B cell (primary cell): ENCODE measurements at regions not wholly inside any gene's neighbourhood (a gene's known extent, or its start where the extent isn't known, plus 50 kb on each side); places are given as distances from the start of the nearest gene placed in this dataset.

ENCODE experiments used
- ATAC-seq: fragments of 200-7000 bp; cut with Tn5 transposase; one replicate; pipeline ENCODE4 v1.10.0; 2021; ENCODE audit warnings: low read depth, mild to moderate bottlenecking, moderate number of reproducible peaks, moderate library complexity
- CTCF ChIA-PET: fragments of 350-600 bp; sonication (Branson Sonifier 250); formaldehyde crosslinking; loops from one replicate; lab custom pipeline; 2021; ENCODE audit warnings: antibody characterized with exemption, inconsistent platforms; lab: Charles Lee
- POLR2A ChIA-PET: fragments of 350-600 bp; sonication (Branson Sonifier 250); formaldehyde crosslinking; loops from one replicate; lab custom pipeline; 2021; ENCODE audit warnings: antibody characterized with exemption; lab: Charles Lee
- DNase-seq: peaks from one replicate; pipeline ENCODE4 v3.0.0; 2013
- H2AFZ ChIP-seq: 2 replicates; pipeline ENCODE4 v1.6.1; 2012; ENCODE audit warnings: mild to moderate bottlenecking, low read depth, low read length; ENCODE audit not compliant: insufficient read depth, poor library complexity, severe bottlenecking
- H3K27ac ChIP-seq, 2 donors: 1 replicate in 1 of 2; 2 replicates in 1 of 2; pipeline ENCODE4 v1.5.1; 2012 to 2013; ENCODE audit warnings: low read length in 2 of 2, mild to moderate bottlenecking in 2 of 2, moderate library complexity in 1 of 2
- H3K27me3 ChIP-seq, 4 experiments: fragments of 200-600 bp in 1 of 4; sonication (generic) in 1 of 4; replicated peaks in 1 of 4; 1 replicate in 2 of 4; 2 replicates in 2 of 4; pipeline versions ENCODE4 v1.6.1 to v1.7.0; 2013 to 2016; ENCODE audit warnings: low read length in 3 of 4, mild to moderate bottlenecking in 2 of 4, mixed read lengths in 1 of 4, moderate library complexity in 1 of 4; ENCODE audit not compliant: insufficient read depth in 4 of 4, control insufficient read depth in 3 of 4; ENCODE audit errors: control extremely low read depth in 1 of 4
- H3K36me3 ChIP-seq, 2 experiments: replicated peaks in 1 of 2; 1 replicate in 1 of 2; 2 replicates in 1 of 2; pipeline versions ENCODE4 v1.6.1 to v1.7.1; 2013; ENCODE audit warnings: low read length in 1 of 2; ENCODE audit not compliant: insufficient read depth in 2 of 2, control insufficient read depth in 1 of 2; ENCODE audit errors: control extremely low read depth in 1 of 2, extremely low read depth in 1 of 2
- H3K4me1 ChIP-seq, 2 donors: fragments of 200-600 bp in 1 of 2; sonication (generic) in 1 of 2; 1 replicate in 1 of 2; 2 replicates in 1 of 2; pipeline versions ENCODE4 v1.5.1 to v1.6.1; 2013 to 2017; ENCODE audit warnings: low read length in 2 of 2; ENCODE audit not compliant: control insufficient read depth in 2 of 2, insufficient read depth in 2 of 2
- H3K4me2 ChIP-seq: replicated peaks from 2 replicates; pipeline ENCODE3; 2012; ENCODE audit warnings: mild to moderate bottlenecking, low read depth, low read length; ENCODE audit not compliant: poor library complexity, severe bottlenecking
- H3K4me3 ChIP-seq, 5 experiments: fragments of 200-600 bp in 1 of 5; sonication (generic) in 1 of 5; 1 replicate in 3 of 5; 2 replicates in 2 of 5; pipeline versions ENCODE4 v1.5.1 to v1.7.0; 2011 to 2016; ENCODE audit warnings: low read length in 4 of 5, mild to moderate bottlenecking in 4 of 5, low read depth in 2 of 5, control low read depth in 1 of 5, moderate library complexity in 1 of 5; ENCODE audit not compliant: insufficient read depth in 1 of 5; ENCODE audit errors: control extremely low read depth in 1 of 5, extremely low read depth in 1 of 5
- H3K79me2 ChIP-seq: fragments of 200-600 bp; sonication (generic); one replicate; pipeline ENCODE4 v1.6.0; 2016; ENCODE audit warnings: low read length; ENCODE audit not compliant: control insufficient read depth, insufficient read depth
- H3K9ac ChIP-seq: fragments of 200-600 bp; sonication (generic); 2 replicates; pipeline ENCODE4 v1.6.1; 2017; ENCODE audit warnings: mild to moderate bottlenecking, low read length, moderate library complexity
- H3K9me3 ChIP-seq, 3 donors: one replicate each; pipeline versions ENCODE4 v1.6.1 to v1.7.1; 2013; ENCODE audit warnings: low read length in 2 of 3; ENCODE audit not compliant: control insufficient read depth in 2 of 3, insufficient read depth in 1 of 3; ENCODE audit errors: control extremely low read depth in 1 of 3
- H4K20me1 ChIP-seq: 2 replicates; pipeline ENCODE4 v1.6.0; 2012; ENCODE audit warnings: mild to moderate bottlenecking, low read length; ENCODE audit not compliant: insufficient read depth, control insufficient read depth, poor library complexity, severe bottlenecking
- H3K27ac Mint-ChIP-seq: one replicate; pipeline ENCODE4 v1.8.0; 2021; ENCODE audit warnings: mixed read lengths
- H3K27me3 Mint-ChIP-seq: one replicate; pipeline ENCODE4 v1.8.0; 2021; ENCODE audit warnings: mixed read lengths
- H3K4me1 Mint-ChIP-seq: one replicate; pipeline ENCODE4 v1.8.0; 2021; ENCODE audit warnings: mixed read lengths
- H3K4me3 Mint-ChIP-seq: one replicate; pipeline ENCODE4 v1.8.0; 2021; ENCODE audit warnings: mixed read lengths
- H3K9me3 Mint-ChIP-seq: one replicate; pipeline ENCODE4 v1.8.0; 2022; ENCODE audit warnings: mixed read lengths; ENCODE audit not compliant: insufficient read depth
- EZH2 ChIP-seq: IDR thresholded peaks from 2 replicates; pipeline ENCODE4 v1.6.1; 2012; ENCODE audit warnings: borderline replicate concordance, low read depth, mild to moderate bottlenecking, moderate library complexity, low read length; ENCODE audit not compliant: insufficient read depth, poor library complexity, severe bottlenecking
- WGBS: methylation state at CpG from one replicate; pipeline ENCODE4 v1.1.5; 2013; ENCODE audit warnings: missing lambda C conversion rate; ENCODE audit not compliant: insufficient coverage; 5-methylcytosine and 5-hydroxymethylcytosine counted together
- intact Hi-C: fragments of 100-400 bp; cut with micrococcal nuclease; formaldehyde crosslinking; loops from one replicate; pipeline ENCODE4 v1.10.0; 2022
- TF ChIP-seq, protein P1 (sequence below): fragments of 200-600 bp; IDR thresholded peaks from one replicate; pipeline ENCODE4 v1.8.0; 2022; ENCODE audit warnings: antibody characterized with exemption, mild to moderate bottlenecking

- intact Hi-C loops: no loop called here
- Histone ChIP-seq H3K36me3 (no peaks in the 10 kb centered on the region), H3K27ac (no peak overlapping the region), H3K27me3 (no peaks in the 10 kb centered on the region), H3K79me2 (no peaks in the 10 kb centered on the region), H3K4me3 (no peak overlapping the region), H3K4me2 (no peak overlapping the region), H4K20me1 (no peaks in the 10 kb centered on the region), H2AFZ (no peak overlapping the region), H3K9ac (no peak overlapping the region), H3K9me3 (no peaks in the 10 kb centered on the region), H3K4me1 (no peaks in the 10 kb centered on the region)
- DNase-seq (no peak), ATAC-seq (no peak)
- ChIA-PET CTCF (interaction anchor here (4.9 kb wide), 1 partner anchor 10 kb away, joined by 46 read pairs; no protein-coding TSS in a partner anchor), POLR2A (no interaction called here)
- Mint-ChIP-seq H3K9me3 (no peaks in the 10 kb centered on the region), H3K27me3 (peaks cover 9% of the 10 kb centered on the region), H3K4me3 (no peak overlapping the region), H3K27ac (no peak overlapping the region), H3K4me1 (no peaks in the 10 kb centered on the region)
- TF ChIP-seq, protein P1, sequence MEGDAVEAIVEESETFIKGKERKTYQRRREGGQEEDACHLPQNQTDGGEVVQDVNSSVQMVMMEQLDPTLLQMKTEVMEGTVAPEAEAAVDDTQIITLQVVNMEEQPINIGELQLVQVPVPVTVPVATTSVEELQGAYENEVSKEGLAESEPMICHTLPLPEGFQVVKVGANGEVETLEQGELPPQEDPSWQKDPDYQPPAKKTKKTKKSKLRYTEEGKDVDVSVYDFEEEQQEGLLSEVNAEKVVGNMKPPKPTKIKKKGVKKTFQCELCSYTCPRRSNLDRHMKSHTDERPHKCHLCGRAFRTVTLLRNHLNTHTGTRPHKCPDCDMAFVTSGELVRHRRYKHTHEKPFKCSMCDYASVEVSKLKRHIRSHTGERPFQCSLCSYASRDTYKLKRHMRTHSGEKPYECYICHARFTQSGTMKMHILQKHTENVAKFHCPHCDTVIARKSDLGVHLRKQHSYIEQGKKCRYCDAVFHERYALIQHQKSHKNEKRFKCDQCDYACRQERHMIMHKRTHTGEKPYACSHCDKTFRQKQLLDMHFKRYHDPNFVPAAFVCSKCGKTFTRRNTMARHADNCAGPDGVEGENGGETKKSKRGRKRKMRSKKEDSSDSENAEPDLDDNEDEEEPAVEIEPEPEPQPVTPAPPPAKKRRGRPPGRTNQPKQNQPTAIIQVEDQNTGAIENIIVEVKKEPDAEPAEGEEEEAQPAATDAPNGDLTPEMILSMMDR: no peak
- TF ChIP-seq EZH2: no peak
Observed at GRCh38 chr3:159875116-159875515, 113.5 kb upstream of the IL12A start.

DNA sequence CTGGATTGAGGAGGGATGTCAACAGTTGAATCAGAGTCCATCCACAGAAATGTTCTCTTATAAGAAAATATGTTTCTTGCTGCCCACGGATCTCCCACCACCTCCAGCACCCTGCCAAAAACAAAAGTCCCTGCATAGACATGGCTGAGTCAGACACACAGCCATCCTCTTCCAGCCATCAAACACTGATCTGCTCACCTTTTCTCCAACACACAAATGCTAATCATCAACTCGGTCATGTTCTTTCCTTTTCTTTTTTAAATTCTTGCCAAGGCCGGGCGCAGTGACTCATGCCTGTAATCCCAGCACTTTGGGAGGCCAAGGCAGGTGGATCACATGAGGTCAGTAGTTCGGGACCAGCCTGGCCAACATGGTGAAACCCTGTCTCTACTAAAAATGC, 110.7 kb upstream of the IL12A start:
- H3K27me3 Mint-ChIP-seq: peaks cover 12% of the 10 kb centered on the region
- no peaks in the 10 kb centered on the region for H3K9me3 ChIP-seq
- no peaks in the 10 kb centered on the region for H4K20me1 ChIP-seq
- WGBS: 93% methylated on average over 5 of the region's 5 CpGs
- no peak overlapping the region for H2AFZ ChIP-seq
- no peaks in the 10 kb centered on the region for H3K9me3 Mint-ChIP-seq
- H3K4me2 ChIP-seq: no peak overlapping the region
- TF ChIP-seq EZH2: no peak
- TF ChIP-seq, protein P1: no peak
- no peak overlapping the region for H3K9ac ChIP-seq
- ChIA-PET CTCF (no interaction called here), POLR2A (no interaction called here)
- H3K27ac Mint-ChIP-seq: no peak overlapping the region
- DNase-seq (no peak), ATAC-seq (no peak)
- H3K27ac ChIP-seq: no peak overlapping the region
- H3K4me1 ChIP-seq: no peaks in the 10 kb centered on the region
- H3K4me3 ChIP-seq: no peak overlapping the region
- no peaks in the 10 kb centered on the region for H3K79me2 ChIP-seq
- H3K27me3 ChIP-seq: no peaks in the 10 kb centered on the region
- intact Hi-C loops: no loop called here
- H3K4me3 Mint-ChIP-seq: no peak overlapping the region
- no peaks in the 10 kb centered on the region for H3K4me1 Mint-ChIP-seq
- no peaks in the 10 kb centered on the region for H3K36me3 ChIP-seq
